HG02571 (cell line): ENCODE measurements at regions not wholly inside any gene's neighbourhood (a gene's known extent, or its start where the extent isn't known, plus 50 kb on each side); places are given as distances from the start of the nearest gene placed in this dataset.

Experiments
- ATAC-seq: cut with Tn5 transposase; IDR thresholded peaks from one replicate; pipeline ENCODE4 v1.9.1; 2021; ENCODE audit warnings: mild to moderate bottlenecking, moderate library complexity; ENCODE audit not compliant: unreplicated experiment

- ATAC-seq: no peak
These were observed 225.7 kb downstream of the DPH6 start for GRCh38 chr15:35320158-35320780.

DNA sequence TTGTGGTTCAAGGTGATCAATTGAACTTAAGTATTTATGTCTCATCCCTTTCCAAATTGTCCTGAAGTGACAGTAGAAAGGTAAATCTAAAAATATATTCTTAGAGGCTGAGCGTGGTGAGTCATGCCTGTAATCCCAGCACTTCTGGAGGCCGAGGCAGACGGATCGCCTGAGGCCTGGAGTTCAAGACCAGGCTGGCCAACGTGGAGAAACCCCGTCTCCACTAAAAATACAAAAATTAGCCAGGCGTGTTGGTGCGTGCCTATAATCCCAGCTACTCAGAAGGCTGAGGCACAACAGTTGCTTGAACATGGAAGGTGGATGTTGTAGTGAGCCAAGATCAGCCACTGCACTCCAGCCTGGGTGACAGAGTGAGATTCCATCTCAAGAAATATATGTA is 226.6 kb downstream of the DPH6 start:
- ATAC-seq: no peak

- ATAC-seq: no peak
These were observed 228.7 kb downstream of the DPH6 start for GRCh38 chr15:35317217-35317616.

GRCh38 chr15:35312344-35312743 is 227.2 kb upstream of the NANOGP8 start:
- ATAC-seq: no peak

DNA sequence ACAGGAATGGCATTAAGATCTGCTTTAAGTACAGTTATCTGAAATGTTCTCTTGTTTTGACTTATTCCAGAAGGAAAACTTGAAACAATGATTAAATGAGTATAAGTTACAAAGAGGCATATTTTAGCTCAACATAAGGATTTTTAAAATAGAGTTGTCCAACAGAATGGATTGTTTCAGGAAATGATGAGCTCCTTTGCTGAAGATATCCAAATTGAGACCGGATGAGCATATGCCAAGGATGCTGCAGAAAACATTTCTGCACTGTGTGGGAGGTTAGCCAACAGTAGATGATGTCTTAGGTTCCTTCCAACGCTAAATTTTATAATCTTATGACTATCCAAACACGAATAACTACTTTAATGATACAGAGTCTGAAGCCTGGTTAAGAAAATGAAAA is 226.5 kb upstream of the NANOGP8 start:
- no peak for ATAC-seq

- ATAC-seq: no peak
These were observed 224.8 kb upstream of the NANOGP8 start for GRCh38 chr15:35309886-35310285.

GRCh38 chr15:35308802-35309201 is 223.7 kb upstream of the NANOGP8 start:
- ATAC-seq: no peak

- no peak for ATAC-seq
These were observed 222.6 kb upstream of the NANOGP8 start for GRCh38 chr15:35307676-35308075.

DNA sequence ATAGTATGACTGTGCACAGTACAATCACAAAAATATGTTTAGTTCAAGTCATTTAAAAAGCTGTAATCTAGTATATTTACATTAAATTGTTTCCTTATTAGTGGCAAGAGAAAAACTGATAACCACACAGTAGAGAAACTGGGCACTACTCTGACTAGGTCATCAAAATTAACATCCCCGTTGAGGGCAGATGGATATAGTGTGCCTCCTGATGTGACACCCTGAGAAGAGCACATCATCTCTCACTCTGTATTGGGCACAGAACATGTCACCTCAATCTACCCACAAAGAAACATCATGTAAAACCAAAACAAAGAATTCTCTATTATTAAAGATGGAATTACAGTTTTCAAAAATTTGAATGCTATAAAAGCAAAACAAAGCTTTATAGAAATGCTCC is 221.9 kb upstream of the NANOGP8 start:
- ATAC-seq: no peak

DNA sequence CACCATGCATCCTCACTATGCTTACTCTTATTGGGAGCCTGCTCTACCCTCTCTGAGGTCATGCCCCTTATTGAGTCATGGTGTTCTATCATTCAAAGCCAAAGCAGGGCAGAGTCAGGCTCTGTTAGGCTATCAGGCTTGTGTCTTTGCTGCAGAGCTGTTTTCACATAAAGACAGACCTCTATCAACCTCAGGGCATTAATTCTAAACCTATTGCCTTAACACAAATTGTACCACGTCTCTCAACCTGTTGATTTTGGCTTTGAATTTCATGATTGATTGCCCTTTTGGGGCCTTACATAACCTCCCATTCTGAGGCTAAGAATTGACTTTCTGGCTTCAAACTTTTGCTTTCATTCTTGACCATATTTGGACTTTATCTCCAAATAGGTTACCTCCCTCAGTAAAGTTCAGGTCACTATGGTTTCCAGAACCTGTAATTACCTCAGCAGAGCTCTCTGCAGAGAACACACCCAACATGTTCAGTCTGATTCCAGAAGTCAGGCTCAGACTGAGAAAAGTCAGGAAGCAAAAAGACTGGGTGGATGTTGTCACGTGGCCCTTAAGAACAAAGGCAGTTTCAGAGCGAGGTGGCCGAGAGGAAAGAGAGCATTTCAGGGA is 221.4 kb upstream of the NANOGP8 start:
- ATAC-seq: no peak

GRCh38 chr15:35305946-35306345 is 220.9 kb upstream of the NANOGP8 start:
- no peak for ATAC-seq

DNA sequence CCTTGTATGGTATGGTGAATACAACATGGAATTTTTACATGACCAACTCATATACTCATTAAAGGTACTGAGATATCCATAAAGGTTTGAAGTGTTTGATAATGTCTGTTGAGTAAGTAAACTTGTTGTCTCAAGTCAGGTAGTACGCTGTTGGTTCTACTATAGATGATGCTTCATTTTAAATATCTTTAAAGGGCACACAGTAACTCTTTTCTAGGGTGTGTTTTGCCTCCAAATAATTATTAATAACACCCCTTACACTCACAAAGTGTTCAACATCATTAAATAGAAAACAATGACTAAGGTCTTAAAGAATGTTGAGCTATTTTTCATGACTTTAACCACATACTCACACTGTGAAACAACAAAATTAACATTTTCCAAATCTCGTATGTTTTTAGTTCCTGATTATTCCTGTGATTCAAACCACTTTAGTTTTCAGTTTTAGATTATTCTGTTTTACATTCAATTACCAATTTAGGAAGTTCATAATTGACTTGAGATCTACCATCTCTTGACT is 220.0 kb upstream of the NANOGP8 start:
- no peak for ATAC-seq

- no peak for ATAC-seq
These were observed 219.3 kb upstream of the NANOGP8 start for GRCh38 chr15:35304389-35304788.

- no peak for ATAC-seq
These were observed 217.2 kb upstream of the NANOGP8 start for GRCh38 chr15:35302334-35302733.

DNA sequence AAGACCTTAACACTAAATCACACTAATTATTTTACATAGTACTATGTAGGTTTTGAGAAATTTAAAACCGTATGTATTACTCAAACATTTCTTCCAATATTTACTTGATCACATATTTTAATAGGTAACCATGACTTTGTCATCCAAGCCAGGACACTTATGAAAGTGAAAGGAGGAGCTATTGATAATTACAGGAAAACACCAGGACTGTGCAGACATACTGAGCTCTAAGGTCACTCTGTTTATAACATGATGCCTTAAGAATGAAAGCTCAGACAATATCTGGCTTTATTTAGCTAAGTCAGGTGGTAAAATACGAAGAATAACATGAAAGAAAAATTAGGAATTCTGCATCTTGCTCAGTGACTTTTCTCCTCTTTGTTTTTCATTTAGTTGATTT is 216.0 kb upstream of the NANOGP8 start:
- ATAC-seq: no peak

- ATAC-seq: no peak
These were observed 214.1 kb upstream of the NANOGP8 start for GRCh38 chr15:35299059-35299735.

GRCh38 chr15:35298509-35298908 is 213.4 kb upstream of the NANOGP8 start:
- no peak for ATAC-seq

DNA sequence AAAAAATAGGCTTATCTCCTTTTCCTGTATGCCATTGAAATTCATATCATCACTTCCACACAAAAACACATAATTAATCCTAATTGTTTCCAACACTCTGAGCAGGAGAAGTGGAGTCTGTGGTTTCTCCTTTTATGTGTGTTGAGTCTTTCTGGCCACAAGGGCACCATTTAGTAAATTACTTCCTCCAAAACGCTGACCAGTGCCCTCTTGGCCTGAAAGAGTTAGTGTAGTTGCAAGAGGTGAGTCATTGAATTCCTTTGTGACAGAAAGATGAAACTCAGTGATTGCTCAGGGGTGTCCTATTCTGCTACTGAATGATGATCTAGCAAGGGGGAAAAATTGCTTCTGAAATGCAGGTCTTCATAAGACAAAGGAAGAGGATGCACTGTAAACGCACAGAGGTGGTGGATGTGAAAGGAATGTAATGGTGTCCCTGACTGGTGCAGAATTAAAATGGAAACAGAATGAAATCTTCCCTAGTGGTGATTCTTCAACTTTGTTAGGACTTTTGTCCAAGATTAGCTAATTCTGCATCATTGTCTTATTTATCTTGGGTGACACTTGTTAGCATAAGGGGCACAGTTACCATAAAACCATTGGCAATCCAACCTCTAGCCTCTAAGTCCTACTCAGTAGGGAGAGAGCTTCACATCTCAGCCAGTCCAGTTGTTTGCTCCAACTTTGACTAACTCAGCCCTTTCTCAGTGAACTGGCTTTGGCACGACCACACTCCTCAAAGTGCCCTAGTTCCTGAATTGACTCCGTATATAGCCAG is 208.4 kb upstream of the NANOGP8 start:
- ATAC-seq: no peak

- no peak for ATAC-seq
These were observed 205.2 kb upstream of the NANOGP8 start for GRCh38 chr15:35290301-35290721.

GRCh38 chr15:35289024-35289617 is 204.0 kb upstream of the NANOGP8 start:
- ATAC-seq: no peak

GRCh38 chr15:35288580-35288979 is 203.5 kb upstream of the NANOGP8 start:
- no peak for ATAC-seq
